Activated B cell treated with CpG ODN at 0.5 μM for 24 hours (primary cell): ENCODE measurements at regions not wholly inside any gene's neighbourhood (a gene's known extent, or its start where the extent isn't known, plus 50 kb on each side); places are given as distances from the start of the nearest gene placed in this dataset.

Experiments used
- ATAC-seq: fragments of 200-7000 bp; cut with Tn5 transposase; one replicate; pipeline ENCODE4 v1.10.0; 2021; ENCODE audit warnings: low read depth, mild to moderate bottlenecking, moderate library complexity
- CTCF ChIA-PET: fragments of 350-600 bp; sonication (Branson Sonifier 250); formaldehyde crosslinking; loops from one replicate; lab custom pipeline; 2021; ENCODE audit warnings: antibody characterized with exemption; lab: Charles Lee
- POLR2A ChIA-PET: fragments of 350-600 bp; sonication (Branson Sonifier 250); formaldehyde crosslinking; loops from one replicate; lab custom pipeline; 2021; ENCODE audit warnings: antibody characterized with exemption; lab: Charles Lee
- DNase-seq: peaks from one replicate; pipeline ENCODE4 v3.0.0; 2022
- H3K27ac Mint-ChIP-seq: one replicate; pipeline ENCODE4 v1.8.0; 2020; ENCODE audit warnings: mixed read lengths
- H3K27me3 Mint-ChIP-seq: one replicate; pipeline ENCODE4 v1.8.0; 2021; ENCODE audit warnings: mixed read lengths
- H3K36me3 Mint-ChIP-seq: one replicate; pipeline ENCODE4 v1.8.0; 2021; ENCODE audit warnings: low read depth, mixed read lengths
- H3K4me1 Mint-ChIP-seq: one replicate; pipeline ENCODE4 v1.8.0; 2021; ENCODE audit warnings: mixed read lengths
- H3K4me3 Mint-ChIP-seq: one replicate; pipeline ENCODE4 v1.8.0; 2020; ENCODE audit warnings: mild to moderate bottlenecking, mixed read lengths
- H3K9me3 Mint-ChIP-seq: one replicate; pipeline ENCODE4 v1.8.0; 2020; ENCODE audit warnings: mixed read lengths
- intact Hi-C: fragments of 100-400 bp; cut with micrococcal nuclease; formaldehyde crosslinking; loops from one replicate; pipeline ENCODE4 v1.15.1; 2024
- TF ChIP-seq, protein P1 (sequence below): fragments of 200-600 bp; IDR thresholded peaks from one replicate; pipeline ENCODE4 v1.8.0; 2022; ENCODE audit warnings: antibody characterized with exemption, mild to moderate bottlenecking

DNA sequence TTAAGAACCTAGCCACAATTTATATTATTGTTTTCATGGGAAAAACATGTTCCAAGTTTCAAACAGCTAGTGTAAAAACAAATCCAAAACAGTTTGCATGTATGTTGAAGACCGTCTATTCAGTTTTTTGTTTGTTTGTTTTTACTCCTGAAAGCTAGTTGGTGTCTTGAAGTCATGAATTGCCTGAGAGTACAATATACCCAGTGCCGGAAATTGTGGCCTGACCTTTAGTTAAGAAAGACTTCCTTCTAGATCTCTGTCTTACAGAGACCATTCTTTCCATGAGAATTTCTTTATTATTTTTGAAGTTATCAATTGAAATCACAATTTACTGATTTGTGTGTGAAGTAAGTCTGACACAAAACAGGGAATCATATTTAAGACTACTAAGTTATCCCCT, 474.8 kb downstream of the KCNJ2 start:
- Mint-ChIP-seq H3K4me3 (no peak overlapping the region), H3K36me3 (no peaks in the 10 kb centered on the region), H3K27ac (no peak overlapping the region), H3K27me3 (no peaks in the 10 kb centered on the region), H3K9me3 (peaks cover 1% of the 10 kb centered on the region), H3K4me1 (no peaks in the 10 kb centered on the region)
- CTCF ChIA-PET = no interaction called here
- intact Hi-C loops = no loop called here
- TF ChIP-seq, protein P1, sequence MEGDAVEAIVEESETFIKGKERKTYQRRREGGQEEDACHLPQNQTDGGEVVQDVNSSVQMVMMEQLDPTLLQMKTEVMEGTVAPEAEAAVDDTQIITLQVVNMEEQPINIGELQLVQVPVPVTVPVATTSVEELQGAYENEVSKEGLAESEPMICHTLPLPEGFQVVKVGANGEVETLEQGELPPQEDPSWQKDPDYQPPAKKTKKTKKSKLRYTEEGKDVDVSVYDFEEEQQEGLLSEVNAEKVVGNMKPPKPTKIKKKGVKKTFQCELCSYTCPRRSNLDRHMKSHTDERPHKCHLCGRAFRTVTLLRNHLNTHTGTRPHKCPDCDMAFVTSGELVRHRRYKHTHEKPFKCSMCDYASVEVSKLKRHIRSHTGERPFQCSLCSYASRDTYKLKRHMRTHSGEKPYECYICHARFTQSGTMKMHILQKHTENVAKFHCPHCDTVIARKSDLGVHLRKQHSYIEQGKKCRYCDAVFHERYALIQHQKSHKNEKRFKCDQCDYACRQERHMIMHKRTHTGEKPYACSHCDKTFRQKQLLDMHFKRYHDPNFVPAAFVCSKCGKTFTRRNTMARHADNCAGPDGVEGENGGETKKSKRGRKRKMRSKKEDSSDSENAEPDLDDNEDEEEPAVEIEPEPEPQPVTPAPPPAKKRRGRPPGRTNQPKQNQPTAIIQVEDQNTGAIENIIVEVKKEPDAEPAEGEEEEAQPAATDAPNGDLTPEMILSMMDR = no peak
- DNase-seq (no peak), ATAC-seq (no peak)
- POLR2A ChIA-PET = no interaction called here

DNA sequence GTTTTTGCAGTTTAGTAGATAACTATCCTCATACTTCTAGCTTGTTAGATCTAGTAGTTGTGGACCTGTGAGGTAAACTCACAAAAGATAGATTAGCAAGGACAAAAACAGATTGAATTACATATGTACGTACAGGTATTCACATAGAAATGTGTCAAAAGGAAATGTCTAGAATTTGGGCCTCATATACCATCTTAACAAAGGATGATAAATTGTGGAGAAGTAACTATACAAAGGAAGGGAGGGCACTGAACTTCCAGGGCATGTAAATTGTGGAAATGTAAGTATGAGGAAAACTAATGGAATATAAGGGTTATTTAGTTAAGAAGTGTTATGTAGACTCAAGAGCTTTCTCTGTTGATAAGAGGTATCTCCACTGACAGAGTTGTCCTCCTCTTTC, 477.3 kb downstream of the KCNJ2 start:
- H3K9me3 Mint-ChIP-seq = peaks cover 1% of the 10 kb centered on the region
- no peak for ATAC-seq
- CTCF ChIA-PET = no interaction called here

DNA sequence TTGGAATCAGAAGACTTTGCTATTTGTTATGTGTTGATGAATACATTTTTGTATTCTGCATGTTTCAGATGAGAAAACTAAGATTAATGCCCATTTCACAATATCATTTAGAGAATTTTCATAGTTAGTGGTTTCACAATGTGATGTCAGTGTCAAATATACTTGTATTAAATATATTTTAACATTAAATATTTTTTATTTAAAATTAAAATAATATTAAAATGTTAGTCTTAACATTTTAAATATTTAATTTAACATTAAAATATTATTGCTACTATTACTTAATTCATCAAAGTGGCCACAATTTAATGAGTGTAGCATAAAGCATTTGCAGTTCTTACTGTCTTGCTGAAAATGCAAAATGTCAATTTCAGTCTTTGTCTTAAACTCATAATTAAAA, 478.8 kb downstream of the KCNJ2 start:
- H3K36me3 Mint-ChIP-seq = no peaks in the 10 kb centered on the region
- intact Hi-C loops = no loop called here
- H3K27me3 Mint-ChIP-seq = no peaks in the 10 kb centered on the region
- ChIA-PET POLR2A (no interaction called here), CTCF (no interaction called here)
- H3K27ac Mint-ChIP-seq = no peak overlapping the region
- no peak overlapping the region for H3K4me3 Mint-ChIP-seq
- ATAC-seq (no peak), DNase-seq (no peak)
- peaks cover 1% of the 10 kb centered on the region for H3K9me3 Mint-ChIP-seq
- TF ChIP-seq, protein P1 = no peak
- no peaks in the 10 kb centered on the region for H3K4me1 Mint-ChIP-seq

More for the DNA sequence above, 477.3 kb downstream of the KCNJ2 start:
- Mint-ChIP-seq H3K27me3 (no peaks in the 10 kb centered on the region), H3K4me3 (no peak overlapping the region), H3K27ac (no peak overlapping the region), H3K4me1 (no peaks in the 10 kb centered on the region), H3K36me3 (no peaks in the 10 kb centered on the region)
- POLR2A ChIA-PET = interaction anchor here (0.7 kb wide), 1 partner anchor 71 kb away, joined by 7 read pairs; no protein-coding TSS in a partner anchor
- TF ChIP-seq, protein P1 = no peak
- DNase-seq = no peak
- intact Hi-C loops = no loop called here

DNA sequence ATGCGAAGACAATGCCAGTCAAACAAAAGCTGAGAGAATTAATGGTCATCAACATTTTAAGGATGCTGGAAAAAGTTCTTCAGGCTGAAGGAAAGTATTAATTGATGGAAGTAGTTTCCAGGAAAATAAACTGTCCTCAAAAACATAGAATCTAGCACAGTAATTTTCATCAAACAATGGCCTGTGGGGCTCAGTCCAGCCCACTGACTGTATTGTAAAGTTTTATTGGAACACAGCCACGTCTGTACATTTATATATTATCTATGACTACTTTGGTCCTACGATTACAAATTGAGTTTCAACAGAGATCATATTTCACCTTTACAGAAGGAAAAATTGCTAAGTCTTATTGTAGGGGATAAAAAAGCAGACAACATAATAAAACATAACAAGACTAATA, 484.5 kb downstream of the KCNJ2 start:
- CTCF ChIA-PET = no interaction called here
- H3K36me3 Mint-ChIP-seq = no peaks in the 10 kb centered on the region
- TF ChIP-seq, protein P1 = no peak
- no peaks in the 10 kb centered on the region for H3K4me1 Mint-ChIP-seq
- DNase-seq = no peak
- no peak overlapping the region for H3K4me3 Mint-ChIP-seq
- no peak for ATAC-seq
- no peak overlapping the region for H3K27ac Mint-ChIP-seq
- intact Hi-C loops = no loop called here
- no peaks in the 10 kb centered on the region for H3K9me3 Mint-ChIP-seq
- H3K27me3 Mint-ChIP-seq = no peaks in the 10 kb centered on the region
- POLR2A ChIA-PET = no interaction called here

DNA sequence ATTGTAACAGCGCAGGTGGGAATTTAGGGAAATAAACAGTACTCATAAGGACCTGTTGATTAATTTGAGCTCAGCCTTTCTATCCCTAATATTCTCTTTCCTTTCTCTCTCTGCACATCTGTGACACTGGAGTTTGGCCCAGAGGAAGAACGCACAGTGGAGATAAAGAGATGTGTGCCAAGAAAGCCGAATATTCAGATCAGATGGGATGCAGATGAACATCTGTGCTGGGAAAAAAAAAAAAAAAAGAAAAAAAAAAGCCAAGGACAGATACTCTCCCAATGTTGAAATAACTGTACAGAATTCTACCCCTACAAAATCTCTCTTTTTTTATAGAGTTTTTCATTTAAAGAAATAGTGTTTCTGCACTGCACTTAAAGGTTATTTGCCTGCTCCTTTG, 485.4 kb downstream of the KCNJ2 start:
- no peak for DNase-seq
- no peak for ATAC-seq
- TF ChIP-seq, protein P1 = no peak
- H3K4me3 Mint-ChIP-seq = no peak overlapping the region
- CTCF ChIA-PET = no interaction called here
- no peaks in the 10 kb centered on the region for H3K27me3 Mint-ChIP-seq
- H3K9me3 Mint-ChIP-seq = no peaks in the 10 kb centered on the region
- POLR2A ChIA-PET = no interaction called here
- no peaks in the 10 kb centered on the region for H3K4me1 Mint-ChIP-seq
- H3K36me3 Mint-ChIP-seq = no peaks in the 10 kb centered on the region
- intact Hi-C loops = no loop called here
- no peak overlapping the region for H3K27ac Mint-ChIP-seq
